ENCODE measurements at regions not wholly inside any gene's neighbourhood (a gene's known extent, or its start where the extent isn't known, plus 50 kb on each side); places are given as distances from the start of the nearest gene placed in this dataset.

GRCh38 chr1:204801211-204801610 is 69.5 kb upstream of the NFASC start:
- DNase-seq (ENCODE audit: low read depth): no peak
- H3K4me3 ChIP-seq (ENCODE audit: control insufficient read depth, low read depth, low read length): no peak overlapping the region
- TF ChIP-seq CTCF (IDR thresholded peaks at IDR 0.05; ENCODE audit: control insufficient read depth, insufficient read depth, low read depth, low read length, missing control alignments): no peak

GRCh38 chr1:204802401-204803175 is 68.1 kb upstream of the NFASC start:
- TF ChIP-seq CTCF (IDR thresholded peaks at IDR 0.05; ENCODE audit: control insufficient read depth, insufficient read depth, low read depth, low read length, missing control alignments): no peak
- H3K4me3 ChIP-seq (ENCODE audit: control insufficient read depth, low read depth, low read length): no peak overlapping the region

GRCh38 chr1:204803607-204804006 is 67.1 kb upstream of the NFASC start:
- DNase-seq (ENCODE audit: low read depth): no peak
- TF ChIP-seq CTCF (IDR thresholded peaks at IDR 0.05; ENCODE audit: control insufficient read depth, insufficient read depth, low read depth, low read length, missing control alignments): no peak
- H3K4me3 ChIP-seq (ENCODE audit: control insufficient read depth, low read depth, low read length): no peak overlapping the region

More at GRCh38 chr1:204802401-204803175, 68.1 kb upstream of the NFASC start:
- no peak for DNase-seq (ENCODE audit: low read depth)

- H3K4me3 ChIP-seq (ENCODE audit: control insufficient read depth, low read depth, low read length): peak overlapping the region; percentile 53
- TF ChIP-seq CTCF (IDR thresholded peaks at IDR 0.05; ENCODE audit: control insufficient read depth, insufficient read depth, low read depth, low read length, missing control alignments): peak; percentile 94
- DNase-seq (ENCODE audit: low read depth): no peak
These were observed 63.5 kb upstream of the NFASC start for GRCh38 chr1:204806943-204807687.

GRCh38 chr1:204809488-204809887 is 61.2 kb upstream of the NFASC start:
- no peak overlapping the region for H3K4me3 ChIP-seq (ENCODE audit: control insufficient read depth, low read depth, low read length)
- no peak for TF ChIP-seq CTCF (IDR thresholded peaks at IDR 0.05; ENCODE audit: control insufficient read depth, insufficient read depth, low read depth, low read length, missing control alignments)

GRCh38 chr1:204812842-204813241 is 57.8 kb upstream of the NFASC start:
- no peak for DNase-seq (ENCODE audit: low read depth)
- no peak overlapping the region for H3K4me3 ChIP-seq (ENCODE audit: control insufficient read depth, low read depth, low read length)
- TF ChIP-seq CTCF (IDR thresholded peaks at IDR 0.05; ENCODE audit: control insufficient read depth, insufficient read depth, low read depth, low read length, missing control alignments): no peak

More at GRCh38 chr1:204809488-204809887, 61.2 kb upstream of the NFASC start:
- DNase-seq (ENCODE audit: low read depth): no peak
